Lower leg skin (tissue), 3 donors: ENCODE measurements at regions not wholly inside any gene's neighbourhood (a gene's known extent, or its start where the extent isn't known, plus 50 kb on each side); places are given as distances from the start of the nearest gene placed in this dataset.

Source experiments
- CTCF ChIP-seq, 3 donors: fragments of 450-650 bp; IDR thresholded peaks; one replicate each; pipeline ENCODE4 v1.5.1; 2016; ENCODE audit warnings: antibody characterized with exemption in 3 of 3, mild to moderate bottlenecking in 3 of 3, moderate library complexity in 2 of 3
- POLR2A ChIP-seq, 2 donors: fragments of 450-650 bp; IDR thresholded peaks; one replicate each; pipeline ENCODE4 v1.6.1; 2016 to 2017; ENCODE audit warnings: antibody characterized with exemption in 2 of 2, mild to moderate bottlenecking in 1 of 2, moderate library complexity in 1 of 2

- TF ChIP-seq CTCF (IDR thresholded peaks at IDR 0.05), result no peak
- no peak for TF ChIP-seq POLR2A (IDR thresholded peaks at IDR 0.05)
Observed at GRCh38 chr2:153546358-153546757, 67.8 kb upstream of the RPRM start.
